A549 (cell line): ENCODE measurements at regions not wholly inside any gene's neighbourhood (a gene's known extent, or its start where the extent isn't known, plus 50 kb on each side); places are given as distances from the start of the nearest gene placed in this dataset.
A peak's percentile ranks its signal among the peaks of the same experiment; 100 is the strongest.

Experiments
- ATAC-seq, 2 experiments: fragments of 200-7000 bp in 1 of 2; fragments of >200 bp in 1 of 2; cut with Nextera tagmentation in 1 of 2; cut with Tn5 transposase in 1 of 2; 3 replicates each; pipeline versions ENCODE4 v1.8.0 to v1.9.1; 2018 to 2020; ENCODE audit warnings: mild to moderate bottlenecking in 1 of 2, moderate library complexity in 1 of 2
- CTCF ChIA-PET: fragments of 300-600 bp; sonication (Branson Sonifier 250); formaldehyde crosslinking; extraction: SDS; loops from one replicate; lab custom pipeline; 2021; ENCODE audit warnings: antibody characterized with exemption, inconsistent platforms; lab: Yijun Ruan, JAX
- POLR2A ChIA-PET: fragments of 350-600 bp; formaldehyde crosslinking; extraction: SDS; loops from one replicate; lab custom pipeline; 2021; ENCODE audit warnings: antibody characterized with exemption, inconsistent platforms; lab: Yijun Ruan, JAX
- DNase-seq, 2 experiments: peaks; one replicate each; pipeline versions ENCODE4 v3.0.0 to v3.0.0-alpha.2; 2011 to 2016; ENCODE audit warnings: low read depth in 1 of 2, low spot score in 1 of 2
- FAIRE-seq: peaks from 2 replicates; lab custom pipeline; 2011; peaks lifted over from hg19 to GRCh38; lab: Jason Lieb, UNC
- H3K27ac ChIP-seq, 2 experiments: fragments of >200 bp; sonication (Bioruptor Twin); formaldehyde crosslinking; 3 replicates each; pipeline ENCODE4 v1.5.1; 2016 to 2017
- H3K4me1 ChIP-seq: fragments of >200 bp; sonication (Bioruptor Twin); formaldehyde crosslinking; 3 replicates; pipeline ENCODE4 v1.6.1; 2016
- H3K4me2 ChIP-seq: fragments of >200 bp; sonication (Bioruptor Twin); formaldehyde crosslinking; 3 replicates; pipeline ENCODE4 v1.6.1; 2016
- H3K4me3 ChIP-seq: fragments of >200 bp; sonication (Bioruptor Twin); formaldehyde crosslinking; 3 replicates; pipeline ENCODE4 v1.5.1; 2016
- H3K9me3 ChIP-seq: fragments of >200 bp; sonication (Bioruptor Twin); formaldehyde crosslinking; 3 replicates; pipeline ENCODE4 v1.6.1; 2016
- CBX8 ChIP-seq: fragments of 200-600 bp; sonication (generic); IDR thresholded peaks from 2 replicates; pipeline ENCODE4 v1.6.1; 2016
- CEBPB ChIP-seq, 2 experiments: fragments of >200 bp in 1 of 2; sonication (Bioruptor Twin) in 1 of 2; formaldehyde crosslinking in 1 of 2; IDR thresholded peaks; 2 replicates each; pipeline ENCODE4 v1.6.1; 2012 to 2016
- EHF ChIP-seq: fragments of 250-450 bp; sonication (Bioruptor Pico); IDR thresholded peaks from 2 replicates; pipeline ENCODE4 v1.5.0; 2020; ENCODE audit warnings: mild to moderate bottlenecking
- ESRRA ChIP-seq: fragments of 150-350 bp; IDR thresholded peaks from 2 replicates; pipeline ENCODE4 v1.6.1; 2014; ENCODE audit warnings: mild to moderate bottlenecking, low read length, borderline replicate concordance
- FOSL2 ChIP-seq, 2 experiments: fragments of 450-650 bp in 1 of 2; fragments of >200 bp in 1 of 2; sonication (Bioruptor Twin) in 1 of 2; formaldehyde crosslinking; IDR thresholded peaks; 2 replicates each; pipeline versions ENCODE4 v1.5.0 to v1.6.1; 2016 to 2020; ENCODE audit warnings: mild to moderate bottlenecking in 1 of 2, moderate library complexity in 1 of 2
- GATA3 ChIP-seq: IDR thresholded peaks from 2 replicates; pipeline ENCODE4 v1.6.1; 2012; ENCODE audit warnings: borderline replicate concordance
- HDAC2 ChIP-seq: fragments of 200-600 bp; sonication (generic); IDR thresholded peaks from 2 replicates; pipeline ENCODE4 v1.6.1; 2016
- HMGXB4 ChIP-seq: fragments of 250-450 bp; sonication (Bioruptor Pico); IDR thresholded peaks from 2 replicates; pipeline ENCODE4 v1.5.0; 2021; ENCODE audit warnings: mild to moderate bottlenecking, moderate library complexity, borderline replicate concordance
- HOXB5 ChIP-seq: fragments of 250-450 bp; sonication (Bioruptor Pico); IDR thresholded peaks from 2 replicates; pipeline ENCODE4 v1.5.0; 2020; ENCODE audit warnings: mild to moderate bottlenecking, moderate library complexity
- JUN ChIP-seq, 2 experiments: fragments of >200 bp; sonication (Bioruptor Twin); formaldehyde crosslinking; IDR thresholded peaks; 2 replicates in 1 of 2; 3 replicates in 1 of 2; pipeline ENCODE4 v1.6.1; 2016 to 2017
- JUNB ChIP-seq: fragments of >200 bp; sonication (Bioruptor Twin); formaldehyde crosslinking; IDR thresholded peaks from 2 replicates; pipeline ENCODE4 v1.6.1; 2016
- KDM1A ChIP-seq: fragments of 200-600 bp; sonication (generic); IDR thresholded peaks from 2 replicates; pipeline ENCODE4 v1.6.1; 2016; ENCODE audit warnings: low read depth, mild to moderate bottlenecking
- KDM5A ChIP-seq: fragments of 200-600 bp; sonication (generic); IDR thresholded peaks from 2 replicates; pipeline ENCODE4 v1.6.1; 2016; ENCODE audit warnings: antibody characterized with exemption, mild to moderate bottlenecking
- MAFK ChIP-seq: fragments of 450-650 bp; IDR thresholded peaks from 2 replicates; pipeline ENCODE4 v1.6.1; 2014; ENCODE audit not compliant: partially characterized antibody
- MAX ChIP-seq: IDR thresholded peaks from 2 replicates; pipeline ENCODE4 v1.6.1; 2012
- MAZ ChIP-seq: fragments of 150-350 bp; IDR thresholded peaks from 2 replicates; pipeline ENCODE4 v1.6.1; 2014; ENCODE audit warnings: antibody characterized with exemption, low read depth, low read length, borderline replicate concordance
- NPAS2 ChIP-seq: fragments of 250-450 bp; sonication (Bioruptor Pico); IDR thresholded peaks from 2 replicates; pipeline ENCODE4 v1.8.0; 2022; ENCODE audit warnings: mild to moderate bottlenecking, moderate library complexity, borderline replicate concordance
- POLR2A ChIP-seq: IDR thresholded peaks from 2 replicates; pipeline ENCODE4 v1.6.1; 2012; ENCODE audit warnings: mild to moderate bottlenecking, low read length
- POLR2AphosphoS2 ChIP-seq: conservative IDR thresholded peaks from 2 replicates; pipeline ENCODE4 v1.6.1; 2012; ENCODE audit warnings: low read length, improper control_type of control experiment, inconsistent platforms
- RAD21 ChIP-seq, 2 experiments: fragments of >200 bp in 1 of 2; sonication (Bioruptor Twin) in 1 of 2; formaldehyde crosslinking in 1 of 2; IDR thresholded peaks in 1 of 2; conservative IDR thresholded peaks in 1 of 2; 2 replicates in 1 of 2; 3 replicates in 1 of 2; pipeline ENCODE4 v1.6.1; 2012 to 2018; ENCODE audit warnings: inconsistent platforms in 1 of 2
- RCOR1 ChIP-seq: fragments of 150-350 bp; IDR thresholded peaks from 2 replicates; pipeline ENCODE4 v1.6.1; 2014; ENCODE audit warnings: antibody characterized with exemption, low read length, low read depth
- REST ChIP-seq: fragments of 200-600 bp; sonication (generic); IDR thresholded peaks from 2 replicates; pipeline ENCODE4 v1.6.1; 2016; ENCODE audit warnings: antibody characterized with exemption, mild to moderate bottlenecking, moderate library complexity
- SMC3 ChIP-seq: fragments of >200 bp; sonication (Bioruptor Twin); formaldehyde crosslinking; IDR thresholded peaks from 3 replicates; pipeline ENCODE4 v1.6.1; 2018; ENCODE audit warnings: inconsistent platforms
- TFCP2L1 ChIP-seq: fragments of 250-450 bp; sonication (Bioruptor Pico); IDR thresholded peaks from 2 replicates; pipeline ENCODE4 v1.5.0; 2021; ENCODE audit warnings: mild to moderate bottlenecking
- TP53 ChIP-seq: fragments of 250-450 bp; sonication (Bioruptor Pico); IDR thresholded peaks from 2 replicates; pipeline ENCODE4 v1.5.0; 2021; ENCODE audit warnings: mild to moderate bottlenecking, moderate library complexity
- USF2 ChIP-seq: fragments of 450-650 bp; IDR thresholded peaks from 2 replicates; pipeline ENCODE4 v1.6.1; 2014; ENCODE audit warnings: antibody characterized with exemption
- ZC3H11A ChIP-seq: fragments of 450-650 bp; IDR thresholded peaks from 2 replicates; pipeline ENCODE4 v1.6.1; 2014; ENCODE audit warnings: antibody characterized with exemption, mild to moderate bottlenecking
- ZFP36 ChIP-seq: fragments of 450-650 bp; IDR thresholded peaks from 2 replicates; pipeline ENCODE4 v1.6.1; 2014; ENCODE audit warnings: borderline replicate concordance; ENCODE audit not compliant: partially characterized antibody
- WGBS: methylation state at CpG from one replicate; pipeline ENCODE4 v1.1.6; 2017; ENCODE audit errors: missing lambda C conversion rate; 5-methylcytosine and 5-hydroxymethylcytosine counted together
- TF ChIP-seq, protein P1 (sequence below): fragments of >200 bp; sonication (Bioruptor Twin); formaldehyde crosslinking; IDR thresholded peaks from 3 replicates; pipeline ENCODE4 v1.6.1; 2016
- TF ChIP-seq, protein P2 (sequence below): IDR thresholded peaks from 2 replicates; pipeline ENCODE4 v1.6.1; 2012; ENCODE audit warnings: low read depth, borderline replicate concordance
- TF ChIP-seq, protein P3 (sequence below): fragments of >200 bp; sonication (Bioruptor Twin); formaldehyde crosslinking; IDR thresholded peaks from 3 replicates; pipeline ENCODE4 v1.5.1; 2016

- DNase-seq (peak; percentile 36 to 80), ATAC-seq (peak; percentile 74 to 90; a peak in 4 of 6 replicates), FAIRE-seq (no peak)
- CTCF ChIA-PET: no interaction called here
- H3K4me2 ChIP-seq: peak overlapping the region; percentile 54
- H3K4me1 ChIP-seq: peaks cover 83% of the 10 kb centered on the region
- WGBS: 57% methylated on average over 1 of the region's 1 CpG
- H3K4me3 ChIP-seq: no peak overlapping the region
- POLR2A ChIA-PET: no interaction called here
- no peaks in the 10 kb centered on the region for H3K9me3 ChIP-seq
- peak overlapping the region; percentile 70 to 83 for H3K27ac ChIP-seq
- TF ChIP-seq ZC3H11A (no peak), ZFP36 (no peak), USF2 (no peak), EHF (no peak), HMGXB4 (CRISPR knock-in tag) (no peak), NPAS2 (CRISPR knock-in tag) (no peak), TP53 (CRISPR knock-in tag) (no peak), JUNB (no peak), GATA3 (peak; percentile 58; the same call in 1 of the 2 replicates), ESRRA (no peak), SMC3 (no peak), MAX (no peak), TFCP2L1 (CRISPR knock-in tag) (no peak), RAD21 (conservative IDR thresholded peaks at IDR 0.05 in 1 of 2, IDR thresholded peaks at IDR 0.05 in 1 of 2) (0 out of 5 replicates have a peak, but pooled peaks of 1 of the 2 experiments have one; percentile 12), POLR2A (no peak), RCOR1 (no peak), HDAC2 (no peak), CEBPB (IDR thresholded peaks at IDR 0.05) (peak in 1 of 2 experiments; percentile 29; a peak in 1 of 4 replicates), POLR2AphosphoS2 (no peak), REST (no peak), HOXB5 (no peak), JUN (IDR thresholded peaks at IDR 0.05) (0 out of 5 replicates have a peak, but pooled peaks of 1 of the 2 experiments have one; percentile 25), FOSL2 (IDR thresholded peaks at IDR 0.05) (no peak), FOSL2 (CRISPR knock-in tag; IDR thresholded peaks at IDR 0.05) (peak; percentile 50), MAZ (no peak), KDM1A (no peak), KDM5A (no peak), CBX8 (no peak), MAFK (no peak)
- TF ChIP-seq, protein P1, sequence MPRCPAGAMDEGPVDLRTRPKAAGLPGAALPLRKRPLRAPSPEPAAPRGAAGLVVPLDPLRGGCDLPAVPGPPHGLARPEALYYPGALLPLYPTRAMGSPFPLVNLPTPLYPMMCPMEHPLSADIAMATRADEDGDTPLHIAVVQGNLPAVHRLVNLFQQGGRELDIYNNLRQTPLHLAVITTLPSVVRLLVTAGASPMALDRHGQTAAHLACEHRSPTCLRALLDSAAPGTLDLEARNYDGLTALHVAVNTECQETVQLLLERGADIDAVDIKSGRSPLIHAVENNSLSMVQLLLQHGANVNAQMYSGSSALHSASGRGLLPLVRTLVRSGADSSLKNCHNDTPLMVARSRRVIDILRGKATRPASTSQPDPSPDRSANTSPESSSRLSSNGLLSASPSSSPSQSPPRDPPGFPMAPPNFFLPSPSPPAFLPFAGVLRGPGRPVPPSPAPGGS: no peak
- TF ChIP-seq, protein P2, sequence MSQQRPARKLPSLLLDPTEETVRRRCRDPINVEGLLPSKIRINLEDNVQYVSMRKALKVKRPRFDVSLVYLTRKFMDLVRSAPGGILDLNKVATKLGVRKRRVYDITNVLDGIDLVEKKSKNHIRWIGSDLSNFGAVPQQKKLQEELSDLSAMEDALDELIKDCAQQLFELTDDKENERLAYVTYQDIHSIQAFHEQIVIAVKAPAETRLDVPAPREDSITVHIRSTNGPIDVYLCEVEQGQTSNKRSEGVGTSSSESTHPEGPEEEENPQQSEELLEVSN: no peak
- TF ChIP-seq, protein P3, sequence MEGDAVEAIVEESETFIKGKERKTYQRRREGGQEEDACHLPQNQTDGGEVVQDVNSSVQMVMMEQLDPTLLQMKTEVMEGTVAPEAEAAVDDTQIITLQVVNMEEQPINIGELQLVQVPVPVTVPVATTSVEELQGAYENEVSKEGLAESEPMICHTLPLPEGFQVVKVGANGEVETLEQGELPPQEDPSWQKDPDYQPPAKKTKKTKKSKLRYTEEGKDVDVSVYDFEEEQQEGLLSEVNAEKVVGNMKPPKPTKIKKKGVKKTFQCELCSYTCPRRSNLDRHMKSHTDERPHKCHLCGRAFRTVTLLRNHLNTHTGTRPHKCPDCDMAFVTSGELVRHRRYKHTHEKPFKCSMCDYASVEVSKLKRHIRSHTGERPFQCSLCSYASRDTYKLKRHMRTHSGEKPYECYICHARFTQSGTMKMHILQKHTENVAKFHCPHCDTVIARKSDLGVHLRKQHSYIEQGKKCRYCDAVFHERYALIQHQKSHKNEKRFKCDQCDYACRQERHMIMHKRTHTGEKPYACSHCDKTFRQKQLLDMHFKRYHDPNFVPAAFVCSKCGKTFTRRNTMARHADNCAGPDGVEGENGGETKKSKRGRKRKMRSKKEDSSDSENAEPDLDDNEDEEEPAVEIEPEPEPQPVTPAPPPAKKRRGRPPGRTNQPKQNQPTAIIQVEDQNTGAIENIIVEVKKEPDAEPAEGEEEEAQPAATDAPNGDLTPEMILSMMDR: no peak
These were observed 62.6 kb upstream of the LIMCH1 start for GRCh38 chr4:41475402-41475801.
